ENCODE measurements at regions not wholly inside any gene's neighbourhood (a gene's known extent, or its start where the extent isn't known, plus 50 kb on each side); places are given as distances from the start of the nearest gene placed in this dataset.
A peak's percentile ranks its signal among the peaks of the same experiment; 100 is the strongest.
"Not testable (repeated sequence)": the region's sequence is repeated elsewhere in the genome, so short reads cannot be mapped to it uniquely, and the experiment has no call there.

GRCh38 chr9:67348094-67348493, 355.7 kb upstream of the SPATA31A3 start:
- intact Hi-C loops (cut with DNase I); DNase-seq; H3K27ac ChIP-seq; H3K27me3 ChIP-seq; H3K4me3 ChIP-seq; H3K36me3 ChIP-seq; H3K9me3 ChIP-seq; H3K4me1 ChIP-seq (ENCODE audit: insufficient read depth): not testable (repeated sequence)
- 92% methylated on average over 1 of the region's 4 CpGs; no CpG with 5 or more reads in 2 of the 3 donors for WGBS, 3 donors

- no CpG with 5 or more reads among the region's 7 CpGs for WGBS, 3 donors
- intact Hi-C loops (cut with DNase I); H3K9me3 ChIP-seq: not testable (repeated sequence)
Measured at GRCh38 chr9:67339216-67339615, 346.9 kb upstream of the SPATA31A3 start.

GRCh38 chr9:67338201-67338600, 345.9 kb upstream of the SPATA31A3 start:
- 93 to 98% methylated on average over 5 to 8 of the region's 12 CpGs; no CpG with 5 or more reads in 1 of the 3 donors for WGBS, 3 donors

More at GRCh38 chr9:67339216-67339615, 346.9 kb upstream of the SPATA31A3 start:
- H3K27me3 ChIP-seq; H3K27ac ChIP-seq; H3K4me3 ChIP-seq; H3K36me3 ChIP-seq; DNase-seq; H3K4me1 ChIP-seq (ENCODE audit: insufficient read depth): not testable (repeated sequence)

GRCh38 chr9:67334727-67335572, 342.6 kb upstream of the SPATA31A3 start:
- H3K4me3 ChIP-seq; H3K9me3 ChIP-seq; H3K4me1 ChIP-seq (ENCODE audit: insufficient read depth); intact Hi-C loops (cut with DNase I); H3K27ac ChIP-seq; H3K36me3 ChIP-seq; H3K27me3 ChIP-seq; DNase-seq: not testable (repeated sequence)
- WGBS, 3 donors: no CpG with 5 or more reads among the region's 9 CpGs

More at GRCh38 chr9:67338201-67338600, 345.9 kb upstream of the SPATA31A3 start:
- H3K4me3 ChIP-seq; H3K27me3 ChIP-seq; H3K36me3 ChIP-seq; intact Hi-C loops (cut with DNase I); H3K27ac ChIP-seq; H3K4me1 ChIP-seq (ENCODE audit: insufficient read depth); H3K9me3 ChIP-seq: not testable (repeated sequence)
- peak in 1 of 5 donors; percentile 1 for DNase-seq

- H3K36me3 ChIP-seq; intact Hi-C loops (cut with DNase I); H3K9me3 ChIP-seq; H3K27me3 ChIP-seq; DNase-seq; H3K4me1 ChIP-seq (ENCODE audit: insufficient read depth); H3K4me3 ChIP-seq; H3K27ac ChIP-seq: not testable (repeated sequence)
- no CpG with 5 or more reads among the region's 2 CpGs for WGBS, 3 donors
Measured at GRCh38 chr9:67331634-67332033, 339.3 kb upstream of the SPATA31A3 start.

GRCh38 chr9:67313409-67313808, 321.1 kb upstream of the SPATA31A3 start:
- no CpG with 5 or more reads among the region's 2 CpGs for WGBS, 3 donors
- H3K4me1 ChIP-seq (ENCODE audit: insufficient read depth); H3K36me3 ChIP-seq; DNase-seq; H3K27ac ChIP-seq; H3K9me3 ChIP-seq; H3K4me3 ChIP-seq; H3K27me3 ChIP-seq; intact Hi-C loops (cut with DNase I): not testable (repeated sequence)

GRCh38 chr9:67312504-67312903, 320.2 kb upstream of the SPATA31A3 start:
- H3K9me3 ChIP-seq; H3K4me3 ChIP-seq; intact Hi-C loops (cut with DNase I); H3K36me3 ChIP-seq; H3K27me3 ChIP-seq; H3K27ac ChIP-seq; DNase-seq; H3K4me1 ChIP-seq (ENCODE audit: insufficient read depth): not testable (repeated sequence)
- WGBS, 3 donors: no CpG with 5 or more reads among the region's 5 CpGs

- H3K9me3 ChIP-seq; DNase-seq; H3K27me3 ChIP-seq; intact Hi-C loops (cut with DNase I); H3K27ac ChIP-seq; H3K4me1 ChIP-seq (ENCODE audit: insufficient read depth); H3K36me3 ChIP-seq; H3K4me3 ChIP-seq: not testable (repeated sequence)
- no CpG with 5 or more reads among the region's 8 CpGs for WGBS, 3 donors
Measured at GRCh38 chr9:67307109-67307508, 314.8 kb upstream of the SPATA31A3 start.

- H3K4me3 ChIP-seq; DNase-seq; H3K9me3 ChIP-seq; H3K36me3 ChIP-seq; intact Hi-C loops (cut with DNase I); H3K27me3 ChIP-seq; H3K27ac ChIP-seq; H3K4me1 ChIP-seq (ENCODE audit: insufficient read depth): not testable (repeated sequence)
- no CpG with 5 or more reads among the region's 6 CpGs for WGBS, 3 donors
Measured at GRCh38 chr9:67288797-67289196, 296.4 kb upstream of the SPATA31A3 start.

- DNase-seq; H3K4me1 ChIP-seq (ENCODE audit: insufficient read depth); H3K27me3 ChIP-seq; H3K36me3 ChIP-seq; H3K4me3 ChIP-seq; H3K9me3 ChIP-seq; intact Hi-C loops (cut with DNase I); H3K27ac ChIP-seq: not testable (repeated sequence)
- WGBS, 3 donors: no CpG with 5 or more reads among the region's 46 CpGs
Measured at GRCh38 chr9:67288117-67288735, 295.9 kb upstream of the SPATA31A3 start.

GRCh38 chr9:67284299-67284698, 291.9 kb upstream of the SPATA31A3 start:
- H3K9me3 ChIP-seq; DNase-seq; H3K36me3 ChIP-seq; H3K4me3 ChIP-seq; H3K4me1 ChIP-seq (ENCODE audit: insufficient read depth); H3K27me3 ChIP-seq; H3K27ac ChIP-seq; intact Hi-C loops (cut with DNase I): not testable (repeated sequence)
- no CpG with 5 or more reads among the region's 6 CpGs for WGBS, 3 donors

GRCh38 chr9:67281574-67281973, 289.2 kb upstream of the SPATA31A3 start:
- DNase-seq; H3K4me1 ChIP-seq (ENCODE audit: insufficient read depth); H3K36me3 ChIP-seq; H3K4me3 ChIP-seq; H3K27me3 ChIP-seq; intact Hi-C loops (cut with DNase I); H3K27ac ChIP-seq; H3K9me3 ChIP-seq: not testable (repeated sequence)
- no CpG with 5 or more reads among the region's 4 CpGs for WGBS, 3 donors
